Heart left ventricle (tissue), 16 donors: ENCODE measurements at regions not wholly inside any gene's neighbourhood (a gene's known extent, or its start where the extent isn't known, plus 50 kb on each side); places are given as distances from the start of the nearest gene placed in this dataset.

Experiments
- ATAC-seq, 4 donors: fragments of 200-7000 bp; cut with Tn5 transposase; one replicate each; pipeline ENCODE4 v1.9.1; 2020 to 2022; ENCODE audit warnings: moderate library complexity in 4 of 4, mild to moderate bottlenecking in 3 of 4, moderate number of reproducible peaks in 1 of 4
- DNase-seq, 5 donors: peaks; one replicate each; pipeline ENCODE4 v3.0.0-alpha.2; 2020
- H3K27ac ChIP-seq, 12 donors: fragments of 200-600 bp; sonication (generic) in 4 of 12; one replicate each; pipeline versions ENCODE4 v1.5.0 to v1.8.0; 2016 to 2022; ENCODE audit warnings: mild to moderate bottlenecking in 2 of 12
- H3K27me3 ChIP-seq, 9 donors: fragments of 200-600 bp; sonication (generic) in 2 of 9; one replicate each; pipeline versions ENCODE4 v1.5.1 to v1.8.0; 2016 to 2022; ENCODE audit warnings: mild to moderate bottlenecking in 3 of 9
- H3K36me3 ChIP-seq, 9 donors: fragments of 200-600 bp; sonication (generic) in 2 of 9; one replicate each; pipeline versions ENCODE4 v1.5.0 to v1.8.0; 2018 to 2022; ENCODE audit warnings: mild to moderate bottlenecking in 2 of 9
- H3K4me1 ChIP-seq, 12 donors: fragments of 200-600 bp; sonication (generic) in 4 of 12; one replicate each; pipeline versions ENCODE4 v1.5.0 to v1.8.0; 2016 to 2022; ENCODE audit warnings: mild to moderate bottlenecking in 3 of 12
- H3K4me3 ChIP-seq, 12 donors: fragments of 200-600 bp; sonication (generic) in 4 of 12; one replicate each; pipeline versions ENCODE4 v1.5.0 to v1.8.0; 2017 to 2022; ENCODE audit warnings: mild to moderate bottlenecking in 9 of 12, moderate library complexity in 4 of 12
- H3K9me3 ChIP-seq, 12 donors: fragments of 200-600 bp; sonication (generic) in 4 of 12; one replicate each; pipeline versions ENCODE4 v1.5.0 to v1.8.0; 2016 to 2022; ENCODE audit warnings: mild to moderate bottlenecking in 1 of 12
- POLR2A ChIP-seq, 2 donors: fragments of 450-650 bp; IDR thresholded peaks; one replicate each; pipeline ENCODE4 v1.6.1; 2017; ENCODE audit warnings: antibody characterized with exemption in 2 of 2, mild to moderate bottlenecking in 2 of 2, moderate library complexity in 2 of 2
- WGBS, 4 donors: extraction: QIAGEN DNeasy Blood & Tissue Kit in 2 of 4; methylation state at CpG; one replicate each; pipeline versions ENCODE4 v1.1.5 to v1.1.7; 2013 to 2018; 5-methylcytosine and 5-hydroxymethylcytosine counted together
- intact Hi-C, 10 donors: fragments of 100-400 bp; cut with DNase I; formaldehyde crosslinking; loops; one replicate each; pipeline versions ENCODE4 v1.11.1 to v1.14.2; 2022
- TF ChIP-seq, protein P1 (sequence below), 12 donors: fragments of 200-600 bp; sonication (generic) in 4 of 12; IDR thresholded peaks; one replicate each; pipeline versions ENCODE4 v1.5.0 to v1.8.0; 2018 to 2022; ENCODE audit warnings: antibody characterized with exemption in 12 of 12, mild to moderate bottlenecking in 5 of 12
- donor health status: ischemic (EF 13 %, LVEDD 7.1; RV severe dilation, severe dysfunction).
- donor health status: healthy with polysubstance abuse.
- donor health status: DM: no; HTN: yes; CAD: no.
- donor health status: DM: no; HTN: no; CAD: no.
- donor health status: ischemic (EF 25% LVEDD 6.9; RV normal size, moderate dysfunction).
- donor health status: ischemic (EF 25% LVEDD 5.7; RV mildly dilated, moderate dysfunction).
- donor health status: healthy.
- donor health status: DM: yes; HTN: yes; CAD: no.
- donor health status: ischemic (EF 35%, LVEDD 5.7; RV mildly dilated, moderate dysfunction).
- donor health status: nonischemic (EF 11% LVEDD 7.7; RV severe dilation, severe dysfunction).
- donor health status: DM: yes; HTN: yes; CAD: no.
- donor health status: PGD.
- donor health status: ischemic (EF 29% LVEDD 5.4; RV normal size, mild dysfunction).
- donor health status: nonischemic (EF 23%, LVEDD 6.1; RV moderate dilation, normal function).

DNA sequence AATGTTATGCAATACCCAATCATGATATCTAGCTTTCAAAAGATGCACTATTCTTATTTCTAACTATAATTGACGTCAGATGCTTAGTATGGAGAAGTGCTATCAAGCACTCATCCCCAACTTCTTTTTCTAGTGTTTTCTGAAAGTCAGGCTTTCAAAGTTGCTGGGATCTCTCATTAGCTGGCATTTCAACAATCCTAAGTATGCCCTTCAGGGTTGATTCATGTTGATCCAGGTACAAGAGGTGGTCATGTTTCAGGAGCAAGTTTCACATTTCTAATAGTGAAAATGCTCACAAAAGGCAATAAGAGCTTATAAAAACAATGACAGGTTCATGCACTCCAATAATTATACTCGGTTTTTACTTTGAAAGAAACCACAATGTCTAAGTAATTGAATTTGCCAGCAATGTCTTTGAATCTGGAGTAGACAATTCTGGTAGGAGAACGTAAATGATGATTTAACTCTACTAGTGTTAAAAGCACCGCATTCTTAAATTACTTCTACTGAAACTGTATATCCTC, 193.7 kb upstream of the KHDRBS2 start:
- ATAC-seq: no peak
- WGBS, 4 donors: 68 to 78% (median 70%) methylated on average over 4 of the region's 4 CpGs

DNA sequence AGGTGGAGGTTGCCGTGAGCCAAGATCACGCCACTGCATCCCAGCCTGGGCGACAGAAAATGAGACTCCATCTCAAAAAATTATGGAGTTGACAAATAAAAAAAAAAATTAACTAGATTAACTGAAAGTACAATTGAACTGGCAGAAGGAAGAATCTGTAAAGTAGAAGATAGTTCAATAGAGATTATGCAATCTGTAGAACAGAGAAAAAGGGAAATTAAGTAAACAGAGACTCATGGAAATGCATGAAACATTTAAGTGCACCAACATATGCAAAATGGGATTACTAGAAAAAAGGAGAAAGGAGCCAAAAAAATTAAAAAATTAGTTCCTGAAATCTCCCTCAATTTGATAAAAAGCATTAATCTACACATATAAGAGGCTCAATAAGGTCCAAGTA, 188.8 kb upstream of the KHDRBS2 start:
- Histone ChIP-seq H3K4me1 (no peaks in the 10 kb centered on the region), H3K4me3 (no peak overlapping the region), H3K27ac (no peak overlapping the region), H3K9me3 (peaks cover 0 to 6% (median 0%) of the 10 kb centered on the region in 12 donors), H3K36me3 (no peaks in the 10 kb centered on the region), H3K27me3 (no peaks in the 10 kb centered on the region)
- 75 to 90% (median 86%) methylated on average over 3 of the region's 3 CpGs for WGBS, 4 donors
- intact Hi-C loops: no loop called here
- DNase-seq (peak in 1 of 5 donors; percentile 18), ATAC-seq (no peak)
- TF ChIP-seq, protein P1, sequence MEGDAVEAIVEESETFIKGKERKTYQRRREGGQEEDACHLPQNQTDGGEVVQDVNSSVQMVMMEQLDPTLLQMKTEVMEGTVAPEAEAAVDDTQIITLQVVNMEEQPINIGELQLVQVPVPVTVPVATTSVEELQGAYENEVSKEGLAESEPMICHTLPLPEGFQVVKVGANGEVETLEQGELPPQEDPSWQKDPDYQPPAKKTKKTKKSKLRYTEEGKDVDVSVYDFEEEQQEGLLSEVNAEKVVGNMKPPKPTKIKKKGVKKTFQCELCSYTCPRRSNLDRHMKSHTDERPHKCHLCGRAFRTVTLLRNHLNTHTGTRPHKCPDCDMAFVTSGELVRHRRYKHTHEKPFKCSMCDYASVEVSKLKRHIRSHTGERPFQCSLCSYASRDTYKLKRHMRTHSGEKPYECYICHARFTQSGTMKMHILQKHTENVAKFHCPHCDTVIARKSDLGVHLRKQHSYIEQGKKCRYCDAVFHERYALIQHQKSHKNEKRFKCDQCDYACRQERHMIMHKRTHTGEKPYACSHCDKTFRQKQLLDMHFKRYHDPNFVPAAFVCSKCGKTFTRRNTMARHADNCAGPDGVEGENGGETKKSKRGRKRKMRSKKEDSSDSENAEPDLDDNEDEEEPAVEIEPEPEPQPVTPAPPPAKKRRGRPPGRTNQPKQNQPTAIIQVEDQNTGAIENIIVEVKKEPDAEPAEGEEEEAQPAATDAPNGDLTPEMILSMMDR (IDR thresholded peaks at IDR 0.05): no peak
- TF ChIP-seq POLR2A (IDR thresholded peaks at IDR 0.05): no peak

More for the DNA sequence above, 193.7 kb upstream of the KHDRBS2 start:
- H3K4me3 ChIP-seq: no peak overlapping the region
- H3K9me3 ChIP-seq: peaks cover 0 to 6% (median 0%) of the 10 kb centered on the region in 12 donors
- H3K4me1 ChIP-seq: no peaks in the 10 kb centered on the region
- H3K36me3 ChIP-seq: no peaks in the 10 kb centered on the region
- intact Hi-C loops: no loop called here
- TF ChIP-seq, protein P1 (IDR thresholded peaks at IDR 0.05): no peak
- TF ChIP-seq POLR2A (IDR thresholded peaks at IDR 0.05): no peak
- H3K27ac ChIP-seq: no peak overlapping the region
- no peak for DNase-seq
- H3K27me3 ChIP-seq: no peaks in the 10 kb centered on the region

DNA sequence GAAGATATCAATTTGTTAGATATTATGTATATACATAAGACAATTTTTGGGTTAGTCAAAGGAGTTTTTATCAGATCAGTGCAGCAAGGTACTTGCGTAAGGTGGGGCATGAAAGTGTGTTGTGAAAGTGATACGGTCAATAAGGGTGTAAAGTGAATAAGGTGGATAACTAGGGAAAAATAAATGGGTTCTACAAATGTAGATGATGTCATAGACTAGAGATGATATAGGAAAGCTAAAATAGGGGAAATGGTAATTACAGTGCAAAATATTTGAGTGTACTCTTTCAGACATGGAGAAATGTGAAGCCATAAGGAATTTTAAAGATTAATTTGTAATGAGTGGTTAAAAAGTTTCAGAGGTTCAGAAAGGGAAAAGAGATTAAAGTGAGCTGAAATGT, 180.6 kb upstream of the KHDRBS2 start:
- no peak overlapping the region for H3K4me3 ChIP-seq
- DNase-seq: no peak
- TF ChIP-seq, protein P1 (IDR thresholded peaks at IDR 0.05): no peak
- no peak for TF ChIP-seq POLR2A (IDR thresholded peaks at IDR 0.05)
- ATAC-seq: no peak
- H3K27ac ChIP-seq: no peak overlapping the region
- H3K4me1 ChIP-seq: no peaks in the 10 kb centered on the region
- H3K9me3 ChIP-seq: no peaks in the 10 kb centered on the region
- no peaks in the 10 kb centered on the region for H3K27me3 ChIP-seq
- no peaks in the 10 kb centered on the region for H3K36me3 ChIP-seq
- WGBS, 4 donors: 89 to 93% (median 89%) methylated on average over 2 of the region's 2 CpGs
- intact Hi-C loops: no loop called here

DNA sequence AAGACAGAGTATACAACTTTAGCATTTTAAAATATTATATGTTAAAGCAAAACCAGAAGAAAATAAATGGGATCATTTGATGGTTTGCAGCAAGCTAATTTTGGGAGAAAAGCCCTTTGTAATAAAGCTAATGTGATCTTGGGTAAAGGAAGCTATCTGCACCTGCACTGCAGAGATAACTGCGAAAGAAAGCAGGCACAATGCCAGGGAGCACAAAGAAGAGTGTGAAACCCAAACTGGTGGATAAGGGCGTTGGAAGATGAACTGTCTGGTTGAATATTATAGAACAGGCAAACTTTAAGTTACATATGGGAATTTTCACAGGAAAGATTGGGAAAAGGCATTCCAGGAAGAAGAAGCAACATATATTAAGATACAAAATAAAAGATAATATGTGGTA, 179.2 kb upstream of the KHDRBS2 start:
- Histone ChIP-seq H3K4me1 (no peaks in the 10 kb centered on the region), H3K4me3 (no peak overlapping the region)
- 17 to 29% (median 22%) methylated on average over 2 of the region's 2 CpGs for WGBS, 4 donors

More for the DNA sequence above, 179.2 kb upstream of the KHDRBS2 start:
- intact Hi-C loops: no loop called here
- no peak for DNase-seq
- Histone ChIP-seq H3K9me3 (no peaks in the 10 kb centered on the region), H3K27me3 (no peaks in the 10 kb centered on the region), H3K27ac (no peak overlapping the region), H3K36me3 (no peaks in the 10 kb centered on the region)
- ATAC-seq: no peak
- TF ChIP-seq POLR2A (IDR thresholded peaks at IDR 0.05): no peak
- TF ChIP-seq, protein P1 (IDR thresholded peaks at IDR 0.05): no peak
